B cell (primary cell): ENCODE measurements at regions not wholly inside any gene's neighbourhood (a gene's known extent, or its start where the extent isn't known, plus 50 kb on each side); places are given as distances from the start of the nearest gene placed in this dataset.

Source experiments
- ATAC-seq: fragments of 200-7000 bp; cut with Tn5 transposase; one replicate; pipeline ENCODE4 v1.10.0; 2021; ENCODE audit warnings: low read depth, mild to moderate bottlenecking, moderate number of reproducible peaks, moderate library complexity
- CTCF ChIA-PET: fragments of 350-600 bp; sonication (Branson Sonifier 250); formaldehyde crosslinking; loops from one replicate; lab custom pipeline; 2021; ENCODE audit warnings: antibody characterized with exemption, inconsistent platforms; lab: Charles Lee
- POLR2A ChIA-PET: fragments of 350-600 bp; sonication (Branson Sonifier 250); formaldehyde crosslinking; loops from one replicate; lab custom pipeline; 2021; ENCODE audit warnings: antibody characterized with exemption; lab: Charles Lee
- DNase-seq: peaks from one replicate; pipeline ENCODE4 v3.0.0; 2013
- H2AFZ ChIP-seq: 2 replicates; pipeline ENCODE4 v1.6.1; 2012; ENCODE audit warnings: mild to moderate bottlenecking, low read depth, low read length; ENCODE audit not compliant: insufficient read depth, poor library complexity, severe bottlenecking
- H3K27ac ChIP-seq, 2 donors: 1 replicate in 1 of 2; 2 replicates in 1 of 2; pipeline ENCODE4 v1.5.1; 2012 to 2013; ENCODE audit warnings: low read length in 2 of 2, mild to moderate bottlenecking in 2 of 2, moderate library complexity in 1 of 2
- H3K27me3 ChIP-seq, 4 experiments: fragments of 200-600 bp in 1 of 4; sonication (generic) in 1 of 4; replicated peaks in 1 of 4; 1 replicate in 2 of 4; 2 replicates in 2 of 4; pipeline versions ENCODE4 v1.6.1 to v1.7.0; 2013 to 2016; ENCODE audit warnings: low read length in 3 of 4, mild to moderate bottlenecking in 2 of 4, mixed read lengths in 1 of 4, moderate library complexity in 1 of 4; ENCODE audit not compliant: insufficient read depth in 4 of 4, control insufficient read depth in 3 of 4; ENCODE audit errors: control extremely low read depth in 1 of 4
- H3K36me3 ChIP-seq, 2 experiments: replicated peaks in 1 of 2; 1 replicate in 1 of 2; 2 replicates in 1 of 2; pipeline versions ENCODE4 v1.6.1 to v1.7.1; 2013; ENCODE audit warnings: low read length in 1 of 2; ENCODE audit not compliant: insufficient read depth in 2 of 2, control insufficient read depth in 1 of 2; ENCODE audit errors: control extremely low read depth in 1 of 2, extremely low read depth in 1 of 2
- H3K4me1 ChIP-seq, 2 donors: fragments of 200-600 bp in 1 of 2; sonication (generic) in 1 of 2; 1 replicate in 1 of 2; 2 replicates in 1 of 2; pipeline versions ENCODE4 v1.5.1 to v1.6.1; 2013 to 2017; ENCODE audit warnings: low read length in 2 of 2; ENCODE audit not compliant: control insufficient read depth in 2 of 2, insufficient read depth in 2 of 2
- H3K4me2 ChIP-seq: replicated peaks from 2 replicates; pipeline ENCODE3; 2012; ENCODE audit warnings: mild to moderate bottlenecking, low read depth, low read length; ENCODE audit not compliant: poor library complexity, severe bottlenecking
- H3K4me3 ChIP-seq, 5 experiments: fragments of 200-600 bp in 1 of 5; sonication (generic) in 1 of 5; 1 replicate in 3 of 5; 2 replicates in 2 of 5; pipeline versions ENCODE4 v1.5.1 to v1.7.0; 2011 to 2016; ENCODE audit warnings: low read length in 4 of 5, mild to moderate bottlenecking in 4 of 5, low read depth in 2 of 5, control low read depth in 1 of 5, moderate library complexity in 1 of 5; ENCODE audit not compliant: insufficient read depth in 1 of 5; ENCODE audit errors: control extremely low read depth in 1 of 5, extremely low read depth in 1 of 5
- H3K79me2 ChIP-seq: fragments of 200-600 bp; sonication (generic); one replicate; pipeline ENCODE4 v1.6.0; 2016; ENCODE audit warnings: low read length; ENCODE audit not compliant: control insufficient read depth, insufficient read depth
- H3K9ac ChIP-seq: fragments of 200-600 bp; sonication (generic); 2 replicates; pipeline ENCODE4 v1.6.1; 2017; ENCODE audit warnings: mild to moderate bottlenecking, low read length, moderate library complexity
- H3K9me3 ChIP-seq, 3 donors: one replicate each; pipeline versions ENCODE4 v1.6.1 to v1.7.1; 2013; ENCODE audit warnings: low read length in 2 of 3; ENCODE audit not compliant: control insufficient read depth in 2 of 3, insufficient read depth in 1 of 3; ENCODE audit errors: control extremely low read depth in 1 of 3
- H4K20me1 ChIP-seq: 2 replicates; pipeline ENCODE4 v1.6.0; 2012; ENCODE audit warnings: mild to moderate bottlenecking, low read length; ENCODE audit not compliant: insufficient read depth, control insufficient read depth, poor library complexity, severe bottlenecking
- H3K27ac Mint-ChIP-seq: one replicate; pipeline ENCODE4 v1.8.0; 2021; ENCODE audit warnings: mixed read lengths
- H3K27me3 Mint-ChIP-seq: one replicate; pipeline ENCODE4 v1.8.0; 2021; ENCODE audit warnings: mixed read lengths
- H3K4me1 Mint-ChIP-seq: one replicate; pipeline ENCODE4 v1.8.0; 2021; ENCODE audit warnings: mixed read lengths
- H3K4me3 Mint-ChIP-seq: one replicate; pipeline ENCODE4 v1.8.0; 2021; ENCODE audit warnings: mixed read lengths
- H3K9me3 Mint-ChIP-seq: one replicate; pipeline ENCODE4 v1.8.0; 2022; ENCODE audit warnings: mixed read lengths; ENCODE audit not compliant: insufficient read depth
- EZH2 ChIP-seq: IDR thresholded peaks from 2 replicates; pipeline ENCODE4 v1.6.1; 2012; ENCODE audit warnings: borderline replicate concordance, low read depth, mild to moderate bottlenecking, moderate library complexity, low read length; ENCODE audit not compliant: insufficient read depth, poor library complexity, severe bottlenecking
- WGBS: methylation state at CpG from one replicate; pipeline ENCODE4 v1.1.5; 2013; ENCODE audit warnings: missing lambda C conversion rate; ENCODE audit not compliant: insufficient coverage; 5-methylcytosine and 5-hydroxymethylcytosine counted together
- intact Hi-C: fragments of 100-400 bp; cut with micrococcal nuclease; formaldehyde crosslinking; loops from one replicate; pipeline ENCODE4 v1.10.0; 2022
- TF ChIP-seq, protein P1 (sequence below): fragments of 200-600 bp; IDR thresholded peaks from one replicate; pipeline ENCODE4 v1.8.0; 2022; ENCODE audit warnings: antibody characterized with exemption, mild to moderate bottlenecking

DNA sequence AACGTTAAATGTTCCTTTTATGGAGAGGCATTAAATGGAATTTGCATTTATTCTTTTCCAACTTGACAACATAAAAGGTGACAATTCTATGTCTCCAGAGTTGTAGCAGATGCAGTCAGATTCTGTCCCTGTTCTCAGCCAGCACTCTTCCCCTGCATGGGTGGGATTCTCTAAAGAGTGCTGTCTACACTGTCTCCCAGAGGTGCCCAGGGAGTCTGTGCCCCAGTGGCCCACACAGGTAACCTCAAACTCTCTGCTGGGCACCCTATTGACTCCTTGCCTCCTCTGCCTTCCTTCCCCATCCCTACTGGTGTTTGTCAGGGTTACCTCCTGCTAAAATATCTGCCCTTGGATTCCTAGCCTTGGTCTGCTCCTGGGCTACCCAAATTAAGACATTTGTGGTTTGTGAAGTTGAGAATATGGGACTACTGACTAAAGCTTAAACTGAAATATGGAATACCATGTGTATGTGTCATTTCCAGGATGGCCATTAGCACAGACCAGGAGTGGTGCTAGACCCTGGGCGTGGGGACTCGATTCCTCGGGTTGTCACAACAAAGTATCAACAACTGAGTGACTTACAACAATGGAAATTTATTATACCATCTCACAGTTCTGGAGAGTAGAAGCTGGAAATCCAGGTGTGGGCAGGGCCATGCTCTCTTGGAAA lies 284.7 kb downstream of the CDH26 start:
- no peaks in the 10 kb centered on the region for H3K4me1 ChIP-seq
- Mint-ChIP-seq H3K27me3 (no peaks in the 10 kb centered on the region), H3K9me3 (no peaks in the 10 kb centered on the region), H3K27ac (no peak overlapping the region), H3K4me1 (no peaks in the 10 kb centered on the region), H3K4me3 (no peak overlapping the region)
- WGBS, result 94% methylated on average over 3 of the region's 4 CpGs
- no peak overlapping the region for H3K4me3 ChIP-seq
- no peak for DNase-seq
- no peak overlapping the region for H2AFZ ChIP-seq
- no peak overlapping the region for H3K4me2 ChIP-seq
- H3K27ac ChIP-seq, result no peak overlapping the region
- ChIA-PET POLR2A (no interaction called here), CTCF (no interaction called here)
- no peaks in the 10 kb centered on the region for H4K20me1 ChIP-seq
- H3K9ac ChIP-seq, result no peak overlapping the region
- H3K36me3 ChIP-seq, result no peaks in the 10 kb centered on the region
- TF ChIP-seq EZH2, result no peak
- TF ChIP-seq, protein P1, sequence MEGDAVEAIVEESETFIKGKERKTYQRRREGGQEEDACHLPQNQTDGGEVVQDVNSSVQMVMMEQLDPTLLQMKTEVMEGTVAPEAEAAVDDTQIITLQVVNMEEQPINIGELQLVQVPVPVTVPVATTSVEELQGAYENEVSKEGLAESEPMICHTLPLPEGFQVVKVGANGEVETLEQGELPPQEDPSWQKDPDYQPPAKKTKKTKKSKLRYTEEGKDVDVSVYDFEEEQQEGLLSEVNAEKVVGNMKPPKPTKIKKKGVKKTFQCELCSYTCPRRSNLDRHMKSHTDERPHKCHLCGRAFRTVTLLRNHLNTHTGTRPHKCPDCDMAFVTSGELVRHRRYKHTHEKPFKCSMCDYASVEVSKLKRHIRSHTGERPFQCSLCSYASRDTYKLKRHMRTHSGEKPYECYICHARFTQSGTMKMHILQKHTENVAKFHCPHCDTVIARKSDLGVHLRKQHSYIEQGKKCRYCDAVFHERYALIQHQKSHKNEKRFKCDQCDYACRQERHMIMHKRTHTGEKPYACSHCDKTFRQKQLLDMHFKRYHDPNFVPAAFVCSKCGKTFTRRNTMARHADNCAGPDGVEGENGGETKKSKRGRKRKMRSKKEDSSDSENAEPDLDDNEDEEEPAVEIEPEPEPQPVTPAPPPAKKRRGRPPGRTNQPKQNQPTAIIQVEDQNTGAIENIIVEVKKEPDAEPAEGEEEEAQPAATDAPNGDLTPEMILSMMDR, result no peak
- no peaks in the 10 kb centered on the region for H3K79me2 ChIP-seq
- intact Hi-C loops, result no loop called here
- no peak for ATAC-seq
- no peaks in the 10 kb centered on the region for H3K27me3 ChIP-seq
- H3K9me3 ChIP-seq, result no peaks in the 10 kb centered on the region

DNA sequence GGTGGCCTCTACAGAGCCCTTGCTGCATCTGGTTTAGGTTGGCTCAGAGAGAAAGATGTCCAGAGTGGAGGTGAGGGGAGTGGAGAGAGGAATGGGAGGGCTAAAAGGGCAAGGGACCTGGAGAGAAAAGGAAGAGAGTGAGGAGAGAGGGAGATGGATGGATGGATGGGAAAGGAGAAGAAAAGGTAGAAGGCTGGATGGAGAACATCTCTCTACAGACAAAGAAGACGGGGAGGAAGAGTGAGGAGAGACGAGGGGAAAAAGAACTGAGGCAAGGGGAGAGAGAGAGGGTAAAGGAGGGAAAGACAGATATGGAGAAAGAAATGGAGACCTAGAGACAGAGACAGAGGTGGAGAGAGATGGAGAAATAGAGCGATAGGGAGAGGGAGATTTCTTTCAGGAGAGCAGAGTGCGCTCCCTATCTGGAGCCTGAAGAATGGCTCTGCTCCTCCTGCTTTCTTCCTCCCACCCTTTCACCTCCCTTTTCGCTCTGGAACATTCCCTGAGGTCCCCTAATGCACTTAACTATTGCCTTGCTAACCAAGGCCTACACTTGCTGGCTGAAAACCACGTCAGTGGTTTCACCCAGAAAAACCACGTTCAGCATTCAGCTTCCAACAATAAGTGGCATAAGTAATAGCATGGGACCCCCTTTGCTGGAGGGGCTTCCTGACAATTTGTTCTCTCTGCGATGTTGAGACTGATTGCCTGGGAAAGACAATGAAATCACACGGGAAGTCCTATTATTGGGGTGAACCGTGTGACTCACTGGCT lies 286.3 kb downstream of the CDH26 start:
- no peak for DNase-seq
- no peaks in the 10 kb centered on the region for H4K20me1 ChIP-seq
- Mint-ChIP-seq H3K9me3 (no peaks in the 10 kb centered on the region), H3K27me3 (no peaks in the 10 kb centered on the region), H3K4me3 (no peak overlapping the region), H3K27ac (no peak overlapping the region), H3K4me1 (no peaks in the 10 kb centered on the region)
- intact Hi-C loops, result no loop called here
- H3K9ac ChIP-seq, result no peak overlapping the region
- no peaks in the 10 kb centered on the region for H3K9me3 ChIP-seq
- CTCF ChIA-PET, result no interaction called here
- no peak overlapping the region for H3K4me3 ChIP-seq
- H2AFZ ChIP-seq, result no peak overlapping the region
- ATAC-seq, result no peak
- no peak overlapping the region for H3K4me2 ChIP-seq
- WGBS, result 80% methylated on average over 8 of the region's 10 CpGs
- POLR2A ChIA-PET, result no interaction called here
- no peaks in the 10 kb centered on the region for H3K4me1 ChIP-seq
- no peaks in the 10 kb centered on the region for H3K36me3 ChIP-seq
- TF ChIP-seq, protein P1, result no peak
- TF ChIP-seq EZH2, result no peak
- H3K27me3 ChIP-seq, result no peaks in the 10 kb centered on the region
- no peak overlapping the region for H3K27ac ChIP-seq
- H3K79me2 ChIP-seq, result no peaks in the 10 kb centered on the region
